Keratinocyte (primary cell): ENCODE measurements at regions not wholly inside any gene's neighbourhood (a gene's known extent, or its start where the extent isn't known, plus 50 kb on each side); places are given as distances from the start of the nearest gene placed in this dataset.

Experiments
- DNase-seq: peaks from one replicate; pipeline ENCODE4 v3.0.0-alpha.2; 2011; ENCODE audit warnings: low read depth, missing footprints, low spot score
- FAIRE-seq: peaks from 2 replicates; lab custom pipeline; 2011; peaks lifted over from hg19 to GRCh38; lab: Jason Lieb, UNC
- H2AFZ ChIP-seq: 2 replicates; pipeline ENCODE4 v1.6.0; 2012; ENCODE audit warnings: low read length, control low read depth, inconsistent platforms; ENCODE audit not compliant: control insufficient read depth
- H3K27ac ChIP-seq: 2 replicates; pipeline ENCODE4 v1.5.1; 2011; ENCODE audit warnings: low read length; ENCODE audit not compliant: control insufficient read depth, insufficient read depth
- H3K27me3 ChIP-seq: 3 replicates; pipeline ENCODE4 v1.6.0; 2011; ENCODE audit warnings: low read length; ENCODE audit not compliant: control insufficient read depth, insufficient read depth; ENCODE audit errors: extremely low read depth
- H3K36me3 ChIP-seq, 2 experiments: 2 replicates in 1 of 2; 3 replicates in 1 of 2; pipeline ENCODE4 v1.5.1; 2011; ENCODE audit warnings: low read length in 2 of 2, mild to moderate bottlenecking in 1 of 2; ENCODE audit not compliant: control insufficient read depth in 2 of 2, insufficient read depth in 2 of 2; ENCODE audit errors: extremely low read depth in 1 of 2
- H3K4me1 ChIP-seq: 3 replicates; pipeline ENCODE4 v1.5.1; 2011; ENCODE audit warnings: low read length; ENCODE audit not compliant: control insufficient read depth, insufficient read depth; ENCODE audit errors: extremely low read depth
- H3K4me2 ChIP-seq: 3 replicates; pipeline ENCODE4 v1.6.0; 2011; ENCODE audit warnings: low read depth, low read length; ENCODE audit not compliant: control insufficient read depth, insufficient read depth; ENCODE audit errors: extremely low read depth
- H3K4me3 ChIP-seq, 3 experiments: fragments of 200-600 bp in 1 of 3; sonication (generic) in 1 of 3; 2 replicates in 2 of 3; 3 replicates in 1 of 3; pipeline ENCODE4 v1.5.1; 2011 to 2016; ENCODE audit warnings: low read length in 3 of 3, mild to moderate bottlenecking in 3 of 3, control low read depth in 2 of 3, inconsistent platforms in 1 of 3, low read depth in 1 of 3, mixed read lengths in 1 of 3, mixed run types in 1 of 3, moderate library complexity in 1 of 3; ENCODE audit not compliant: control insufficient read depth in 2 of 3, insufficient read depth in 2 of 3; ENCODE audit errors: extremely low read depth in 1 of 3
- H3K79me2 ChIP-seq: 2 replicates; pipeline ENCODE4 v1.6.0; 2012; ENCODE audit warnings: low read length; ENCODE audit not compliant: control insufficient read depth, insufficient read depth
- H3K9ac ChIP-seq: 3 replicates; pipeline ENCODE4 v1.6.0; 2011; ENCODE audit warnings: low read length; ENCODE audit not compliant: control insufficient read depth, insufficient read depth; ENCODE audit errors: extremely low read depth
- H3K9me1 ChIP-seq: 3 replicates; pipeline ENCODE4 v1.6.0; 2011; ENCODE audit warnings: low read length; ENCODE audit not compliant: control insufficient read depth, insufficient read depth; ENCODE audit errors: extremely low read depth
- H3K9me3 ChIP-seq: 2 replicates; pipeline ENCODE4 v1.5.1; 2012; ENCODE audit warnings: low read depth, low read length; ENCODE audit not compliant: control insufficient read depth
- H4K20me1 ChIP-seq: 3 replicates; pipeline ENCODE4 v1.6.0; 2011; ENCODE audit warnings: low read length; ENCODE audit not compliant: control insufficient read depth, insufficient read depth; ENCODE audit errors: extremely low read depth
- EZH2 ChIP-seq: IDR thresholded peaks from one replicate; pipeline ENCODE4 v1.6.1; 2012; ENCODE audit warnings: inconsistent platforms, mild to moderate bottlenecking, low read length, moderate library complexity
- dilution Hi-C: fragments of 300-500 bp; cut with MboI; formaldehyde crosslinking; loops from one replicate; pipeline ENCODE4 v1.7.0; 2020; ENCODE audit warnings: low sequenced_read_pairs; ENCODE audit not compliant: extremely low pct_ligation_motif_present
- TF ChIP-seq, protein P1 (sequence below), 3 experiments: IDR thresholded peaks in 1 of 3; conservative IDR thresholded peaks in 1 of 3; optimal IDR thresholded peaks in 1 of 3; 2 replicates in 2 of 3; 3 replicates in 1 of 3; pipeline versions ENCODE3 to v1.5.1; 2011; ENCODE audit warnings: low read length in 3 of 3, mild to moderate bottlenecking in 3 of 3, moderate library complexity in 2 of 3, control low read depth in 1 of 3, inconsistent platforms in 1 of 3; ENCODE audit not compliant: insufficient read depth in 2 of 3; ENCODE audit errors: extremely low read depth in 1 of 3

GRCh38 chr3:72079369-72079872, 294.5 kb upstream of the PROK2 start:
- H3K79me2 ChIP-seq, result no peaks in the 10 kb centered on the region
- dilution Hi-C loops, result no loop called here
- H3K27me3 ChIP-seq, result peaks cover 3% of the 10 kb centered on the region
- H3K27ac ChIP-seq, result no peak overlapping the region
- no peak overlapping the region for H3K4me2 ChIP-seq
- H3K36me3 ChIP-seq, result no peaks in the 10 kb centered on the region
- FAIRE-seq (no peak), DNase-seq (no peak)
- no peaks in the 10 kb centered on the region for H4K20me1 ChIP-seq
- no peak overlapping the region for H3K4me3 ChIP-seq
- no peaks in the 10 kb centered on the region for H3K9me1 ChIP-seq
- no peak overlapping the region for H3K9ac ChIP-seq
- no peaks in the 10 kb centered on the region for H3K4me1 ChIP-seq
- no peak overlapping the region for H2AFZ ChIP-seq
- peaks cover 3% of the 10 kb centered on the region for H3K9me3 ChIP-seq
- TF ChIP-seq, protein P1, sequence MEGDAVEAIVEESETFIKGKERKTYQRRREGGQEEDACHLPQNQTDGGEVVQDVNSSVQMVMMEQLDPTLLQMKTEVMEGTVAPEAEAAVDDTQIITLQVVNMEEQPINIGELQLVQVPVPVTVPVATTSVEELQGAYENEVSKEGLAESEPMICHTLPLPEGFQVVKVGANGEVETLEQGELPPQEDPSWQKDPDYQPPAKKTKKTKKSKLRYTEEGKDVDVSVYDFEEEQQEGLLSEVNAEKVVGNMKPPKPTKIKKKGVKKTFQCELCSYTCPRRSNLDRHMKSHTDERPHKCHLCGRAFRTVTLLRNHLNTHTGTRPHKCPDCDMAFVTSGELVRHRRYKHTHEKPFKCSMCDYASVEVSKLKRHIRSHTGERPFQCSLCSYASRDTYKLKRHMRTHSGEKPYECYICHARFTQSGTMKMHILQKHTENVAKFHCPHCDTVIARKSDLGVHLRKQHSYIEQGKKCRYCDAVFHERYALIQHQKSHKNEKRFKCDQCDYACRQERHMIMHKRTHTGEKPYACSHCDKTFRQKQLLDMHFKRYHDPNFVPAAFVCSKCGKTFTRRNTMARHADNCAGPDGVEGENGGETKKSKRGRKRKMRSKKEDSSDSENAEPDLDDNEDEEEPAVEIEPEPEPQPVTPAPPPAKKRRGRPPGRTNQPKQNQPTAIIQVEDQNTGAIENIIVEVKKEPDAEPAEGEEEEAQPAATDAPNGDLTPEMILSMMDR (optimal IDR thresholded peaks at IDR 0.05 in 1 of 3, IDR thresholded peaks at IDR 0.05 in 1 of 3, conservative IDR thresholded peaks at IDR 0.05 in 1 of 3; ENCODE audit: extremely low read depth in 1 of 3, insufficient read depth in 2 of 3, low read length in 3 of 3), result no peak
- no peak for TF ChIP-seq EZH2

DNA sequence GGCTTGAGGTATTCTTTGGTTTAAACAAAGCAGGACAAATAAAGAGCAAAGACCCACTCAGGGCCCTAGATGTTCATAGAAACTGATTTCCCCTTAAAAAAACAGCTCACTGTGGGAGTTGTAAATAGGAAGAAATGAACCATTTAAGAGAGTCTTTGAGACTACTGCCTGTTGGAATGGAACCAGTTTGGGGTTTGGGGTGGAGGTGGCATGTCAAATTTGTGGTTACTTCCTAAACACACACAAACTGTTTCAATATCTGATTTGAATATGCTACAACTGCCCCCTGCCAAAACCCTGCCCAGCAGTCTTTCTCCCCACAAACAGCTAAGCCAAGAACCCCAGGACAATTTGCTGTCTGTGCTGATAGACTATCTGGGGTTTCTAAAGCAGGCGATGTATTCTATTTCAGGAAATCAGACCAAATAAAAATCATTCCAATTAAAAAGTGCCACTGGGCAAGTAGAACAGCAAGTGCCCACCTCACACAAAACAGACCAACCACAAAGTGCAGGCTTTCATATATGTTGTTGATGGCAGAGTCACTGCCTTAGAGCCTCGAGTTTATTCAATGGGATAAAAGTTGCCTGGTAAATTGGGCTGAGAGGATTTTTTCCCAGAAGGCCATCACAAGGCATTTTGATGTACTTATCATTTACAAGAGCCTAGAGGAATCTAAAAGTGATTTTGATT, 293.9 kb upstream of the PROK2 start:
- dilution Hi-C loops, result no loop called here

More for the DNA sequence above, 293.9 kb upstream of the PROK2 start:
- peaks cover 3% of the 10 kb centered on the region for H3K9me3 ChIP-seq
- TF ChIP-seq, protein P1 (optimal IDR thresholded peaks at IDR 0.05 in 1 of 3, IDR thresholded peaks at IDR 0.05 in 1 of 3, conservative IDR thresholded peaks at IDR 0.05 in 1 of 3; ENCODE audit: extremely low read depth in 1 of 3, insufficient read depth in 2 of 3, low read length in 3 of 3), result no peak
- no peak for TF ChIP-seq EZH2
- peaks cover 3% of the 10 kb centered on the region for H3K27me3 ChIP-seq
- no peak for FAIRE-seq
- no peak overlapping the region for H3K9ac ChIP-seq
- H3K36me3 ChIP-seq, result no peaks in the 10 kb centered on the region
- H3K4me3 ChIP-seq, result no peak overlapping the region
- H3K4me1 ChIP-seq, result no peaks in the 10 kb centered on the region
- no peak overlapping the region for H2AFZ ChIP-seq
- no peaks in the 10 kb centered on the region for H4K20me1 ChIP-seq
- no peak overlapping the region for H3K27ac ChIP-seq
- no peak overlapping the region for H3K4me2 ChIP-seq
- DNase-seq, result no peak
- H3K9me1 ChIP-seq, result no peaks in the 10 kb centered on the region
- no peaks in the 10 kb centered on the region for H3K79me2 ChIP-seq
